Fibroblast of skin of left quadriceps (primary cell): ENCODE measurements at regions not wholly inside any gene's neighbourhood (a gene's known extent, or its start where the extent isn't known, plus 50 kb on each side); places are given as distances from the start of the nearest gene placed in this dataset.

ENCODE experiments used
- DNase-seq, 2 experiments: peaks; one replicate each; pipeline ENCODE4 v3.0.0-alpha.2; 2013; ENCODE audit warnings: low read depth in 2 of 2

- no peak for DNase-seq
Measured at GRCh38 chr1:56390934-56391731, 188.2 kb downstream of the PLPP3 start.

- DNase-seq: peak in 1 of 2 experiments; percentile 40
Measured at GRCh38 chr1:56390232-56390867, 189.0 kb downstream of the PLPP3 start.

GRCh38 chr1:56389813-56390212 is 189.6 kb downstream of the PLPP3 start:
- DNase-seq: no peak

- no peak for DNase-seq
Measured at GRCh38 chr1:56387071-56387740, 192.2 kb downstream of the PLPP3 start.

GRCh38 chr1:56385314-56385713 is 194.0 kb downstream of the PLPP3 start:
- no peak for DNase-seq

- no peak for DNase-seq
Measured at GRCh38 chr1:56382929-56383328, 196.4 kb downstream of the PLPP3 start.

- no peak for DNase-seq
Measured at GRCh38 chr1:56380531-56380930, 198.8 kb downstream of the PLPP3 start.

- DNase-seq: no peak
Measured at GRCh38 chr1:56378341-56379070, 200.9 kb downstream of the PLPP3 start.

GRCh38 chr1:56377431-56377830 is 201.9 kb downstream of the PLPP3 start:
- no peak for DNase-seq

GRCh38 chr1:56376188-56376984 is 203.0 kb downstream of the PLPP3 start:
- no peak for DNase-seq

GRCh38 chr1:56375326-56375804 is 204.0 kb downstream of the PLPP3 start:
- no peak for DNase-seq

- DNase-seq: no peak
Measured at GRCh38 chr1:56374026-56374974, 205.1 kb downstream of the PLPP3 start.

- DNase-seq: no peak
Measured at GRCh38 chr1:56370513-56370912, 208.8 kb downstream of the PLPP3 start.

GRCh38 chr1:56363007-56363770 is 216.2 kb downstream of the PLPP3 start:
- no peak for DNase-seq

GRCh38 chr1:56360021-56360420 is 219.3 kb downstream of the PLPP3 start:
- DNase-seq: no peak

- DNase-seq: no peak
Measured at GRCh38 chr1:56359056-56359455, 220.3 kb downstream of the PLPP3 start.

GRCh38 chr1:56357927-56358690 is 221.3 kb downstream of the PLPP3 start:
- no peak for DNase-seq

- DNase-seq: no peak
Measured at GRCh38 chr1:56356376-56356990, 222.9 kb downstream of the PLPP3 start.
